ENCODE measurements at regions not wholly inside any gene's neighbourhood (a gene's known extent, or its start where the extent isn't known, plus 50 kb on each side); places are given as distances from the start of the nearest gene placed in this dataset.

- no peak for TF ChIP-seq BACH1 (IDR thresholded peaks at IDR 0.05; ENCODE audit: borderline replicate concordance)
- TF ChIP-seq POLR2A (IDR thresholded peaks at IDR 0.05; ENCODE audit: low read depth, low read length) = no peak
- TF ChIP-seq, protein P1, sequence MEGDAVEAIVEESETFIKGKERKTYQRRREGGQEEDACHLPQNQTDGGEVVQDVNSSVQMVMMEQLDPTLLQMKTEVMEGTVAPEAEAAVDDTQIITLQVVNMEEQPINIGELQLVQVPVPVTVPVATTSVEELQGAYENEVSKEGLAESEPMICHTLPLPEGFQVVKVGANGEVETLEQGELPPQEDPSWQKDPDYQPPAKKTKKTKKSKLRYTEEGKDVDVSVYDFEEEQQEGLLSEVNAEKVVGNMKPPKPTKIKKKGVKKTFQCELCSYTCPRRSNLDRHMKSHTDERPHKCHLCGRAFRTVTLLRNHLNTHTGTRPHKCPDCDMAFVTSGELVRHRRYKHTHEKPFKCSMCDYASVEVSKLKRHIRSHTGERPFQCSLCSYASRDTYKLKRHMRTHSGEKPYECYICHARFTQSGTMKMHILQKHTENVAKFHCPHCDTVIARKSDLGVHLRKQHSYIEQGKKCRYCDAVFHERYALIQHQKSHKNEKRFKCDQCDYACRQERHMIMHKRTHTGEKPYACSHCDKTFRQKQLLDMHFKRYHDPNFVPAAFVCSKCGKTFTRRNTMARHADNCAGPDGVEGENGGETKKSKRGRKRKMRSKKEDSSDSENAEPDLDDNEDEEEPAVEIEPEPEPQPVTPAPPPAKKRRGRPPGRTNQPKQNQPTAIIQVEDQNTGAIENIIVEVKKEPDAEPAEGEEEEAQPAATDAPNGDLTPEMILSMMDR (IDR thresholded peaks at IDR 0.05 in 2 of 3, conservative IDR thresholded peaks at IDR 0.05 in 1 of 3; ENCODE audit: control insufficient read depth in 2 of 3, extremely low read depth in 1 of 3, insufficient read depth in 1 of 3, low read depth in 3 of 3, low read length in 3 of 3) = no peak
- TF ChIP-seq CBFB (IDR thresholded peaks at IDR 0.05; ENCODE audit: low read depth) = no peak
- TF ChIP-seq HDAC2 (IDR thresholded peaks at IDR 0.05) = no peak
- TF ChIP-seq SREBF2 (IDR thresholded peaks at IDR 0.05; ENCODE audit: low read length) = no peak
- TF ChIP-seq YBX1 (IDR thresholded peaks at IDR 0.05) = no peak
- TF ChIP-seq POLR2AphosphoS5 (IDR thresholded peaks at IDR 0.05; ENCODE audit: low read length) = no peak
- TF ChIP-seq HCFC1 (IDR thresholded peaks at IDR 0.05; ENCODE audit: low read length) = no peak
- TF ChIP-seq MXI1 (IDR thresholded peaks at IDR 0.05; ENCODE audit: low read depth, low read length) = no peak
- no peak for TF ChIP-seq RAD21 (IDR thresholded peaks at IDR 0.05; ENCODE audit: insufficient read depth, low read depth, low read length)
- TF ChIP-seq NR2C1 (IDR thresholded peaks at IDR 0.05) = no peak
- no peak for TF ChIP-seq MYC (IDR thresholded peaks at IDR 0.05; ENCODE audit: insufficient read depth, insufficient read length, insufficient replicate concordance, low read length, severe bottlenecking)
- TF ChIP-seq RCOR1 (conservative IDR thresholded peaks at IDR 0.05; ENCODE audit: low read depth, low read length) = no peak
Measured at GRCh38 chr16:86355951-86356350, 154.4 kb upstream of the FOXF1 start.

Measured in GM12878 (cell line).